ENCODE measurements at regions not wholly inside any gene's neighbourhood (a gene's known extent, or its start where the extent isn't known, plus 50 kb on each side); places are given as distances from the start of the nearest gene placed in this dataset.

- Mint-ChIP-seq H3K4me3 (no peak overlapping the region), H3K9me3 (no peaks in the 10 kb centered on the region), H3K27ac (no peak overlapping the region), H3K27me3 (peaks cover 11% of the 10 kb centered on the region), H3K36me3 (no peaks in the 10 kb centered on the region), H3K4me1 (no peaks in the 10 kb centered on the region)
- DNase-seq (ENCODE audit: low spot score in 2 of 2) (no peak), ATAC-seq (ENCODE audit: low read depth) (no peak)
Observed at GRCh38 chr2:30034052-30034775, 112.6 kb upstream of the YPEL5 start.

GRCh38 chr2:30037016-30037415, 109.8 kb upstream of the YPEL5 start:
- Mint-ChIP-seq H3K4me3 (no peak overlapping the region), H3K4me1 (no peaks in the 10 kb centered on the region), H3K27me3 (peaks cover 6% of the 10 kb centered on the region), H3K36me3 (no peaks in the 10 kb centered on the region), H3K9me3 (no peaks in the 10 kb centered on the region), H3K27ac (no peak overlapping the region)
- ATAC-seq (ENCODE audit: low read depth) = no peak
- DNase-seq (ENCODE audit: low spot score in 2 of 2) = no peak

- H3K36me3 Mint-ChIP-seq = no peaks in the 10 kb centered on the region
- no peak overlapping the region for H3K27ac Mint-ChIP-seq
- H3K9me3 Mint-ChIP-seq = no peaks in the 10 kb centered on the region
- no peaks in the 10 kb centered on the region for H3K4me1 Mint-ChIP-seq
- H3K4me3 Mint-ChIP-seq = no peak overlapping the region
- DNase-seq (ENCODE audit: low spot score in 2 of 2) (no peak), ATAC-seq (ENCODE audit: low read depth) (no peak)
- peaks cover 6% of the 10 kb centered on the region for H3K27me3 Mint-ChIP-seq
Observed at GRCh38 chr2:30038419-30038818, 108.4 kb upstream of the YPEL5 start.

DNA sequence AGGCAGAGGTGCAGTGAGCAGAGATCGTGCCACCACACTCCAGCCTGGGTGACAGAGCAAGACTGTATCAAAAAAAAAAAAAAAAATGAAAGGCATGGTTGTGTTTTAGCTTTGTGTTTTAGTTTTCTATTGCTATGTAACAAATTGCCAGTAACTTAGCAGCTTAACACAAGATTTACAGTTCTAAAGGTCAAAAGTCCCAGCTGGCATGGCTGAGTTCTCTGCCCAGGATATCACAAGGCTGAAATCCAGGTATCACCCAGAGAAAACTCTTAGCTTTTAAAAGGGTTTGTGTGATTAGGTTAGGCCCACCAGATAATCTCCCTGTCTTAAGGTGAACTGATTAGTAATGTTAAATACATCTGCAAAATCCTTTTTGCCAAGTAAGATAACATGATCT, 107.7 kb upstream of the YPEL5 start:
- no peak for ATAC-seq (ENCODE audit: low read depth)
- H3K27me3 Mint-ChIP-seq = peaks cover 2% of the 10 kb centered on the region

GRCh38 chr2:30040147-30040546, 106.7 kb upstream of the YPEL5 start:
- DNase-seq (ENCODE audit: low spot score in 2 of 2) = no peak
- Mint-ChIP-seq H3K36me3 (no peaks in the 10 kb centered on the region), H3K4me3 (no peak overlapping the region), H3K4me1 (no peaks in the 10 kb centered on the region), H3K9me3 (no peaks in the 10 kb centered on the region), H3K27ac (no peak overlapping the region), H3K27me3 (peaks cover 2% of the 10 kb centered on the region)
- ATAC-seq (ENCODE audit: low read depth) = no peak

More for the DNA sequence above, 107.7 kb upstream of the YPEL5 start:
- no peak overlapping the region for H3K27ac Mint-ChIP-seq
- H3K9me3 Mint-ChIP-seq = no peaks in the 10 kb centered on the region
- H3K4me3 Mint-ChIP-seq = no peak overlapping the region
- DNase-seq (ENCODE audit: low spot score in 2 of 2) = no peak
- H3K4me1 Mint-ChIP-seq = no peaks in the 10 kb centered on the region
- H3K36me3 Mint-ChIP-seq = no peaks in the 10 kb centered on the region

DNA sequence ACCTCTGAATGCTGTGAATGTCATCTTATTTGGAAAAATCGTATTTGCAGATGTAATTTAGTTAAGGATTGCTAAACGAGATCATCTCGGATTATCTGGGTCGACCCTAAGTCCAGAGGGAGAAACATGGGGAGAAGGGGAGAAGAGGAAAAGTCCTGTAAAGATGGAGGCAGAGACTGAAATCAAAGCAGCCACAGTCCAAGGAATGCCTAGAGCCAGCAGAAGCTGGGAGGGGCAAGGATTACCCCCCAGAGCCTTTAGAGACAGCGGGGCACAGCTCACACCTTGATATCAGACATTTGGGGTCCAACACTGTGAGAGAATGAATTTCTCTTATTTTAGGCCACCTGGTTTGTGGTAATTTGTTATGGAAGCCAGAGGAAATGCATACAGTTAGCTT, 104.9 kb upstream of the YPEL5 start:
- Mint-ChIP-seq H3K9me3 (no peaks in the 10 kb centered on the region), H3K27me3 (peaks cover 7% of the 10 kb centered on the region), H3K4me3 (no peak overlapping the region)

DNA sequence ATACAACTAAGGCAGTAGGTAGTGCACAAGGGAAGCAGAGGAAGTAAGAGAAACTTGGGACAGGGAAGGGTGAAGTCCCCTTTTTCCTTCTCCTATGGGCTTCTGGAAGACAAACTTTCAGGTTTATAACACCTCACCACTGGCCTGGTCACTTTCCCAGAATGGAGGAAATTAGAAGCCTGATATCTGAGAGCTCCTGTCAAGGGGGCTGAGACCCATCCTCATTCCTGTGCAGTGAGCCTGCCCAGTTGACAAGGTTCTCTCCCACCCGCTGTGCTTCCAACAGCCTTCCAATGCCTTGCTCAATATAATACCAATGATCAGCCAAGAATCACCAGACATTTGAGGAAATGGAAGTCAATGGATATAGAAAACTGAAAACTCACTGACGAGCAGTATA, 100.4 kb upstream of the YPEL5 start:
- Mint-ChIP-seq H3K36me3 (no peaks in the 10 kb centered on the region), H3K27ac (no peak overlapping the region), H3K9me3 (no peaks in the 10 kb centered on the region), H3K4me1 (no peaks in the 10 kb centered on the region), H3K27me3 (peaks cover 9% of the 10 kb centered on the region), H3K4me3 (no peak overlapping the region)
- no peak for ATAC-seq (ENCODE audit: low read depth)
- no peak for DNase-seq (ENCODE audit: low spot score in 2 of 2)

More for the DNA sequence above, 104.9 kb upstream of the YPEL5 start:
- no peak overlapping the region for H3K27ac Mint-ChIP-seq
- no peaks in the 10 kb centered on the region for H3K4me1 Mint-ChIP-seq
- DNase-seq (ENCODE audit: low spot score in 2 of 2) = no peak
- H3K36me3 Mint-ChIP-seq = no peaks in the 10 kb centered on the region
- ATAC-seq (ENCODE audit: low read depth) = no peak

DNA sequence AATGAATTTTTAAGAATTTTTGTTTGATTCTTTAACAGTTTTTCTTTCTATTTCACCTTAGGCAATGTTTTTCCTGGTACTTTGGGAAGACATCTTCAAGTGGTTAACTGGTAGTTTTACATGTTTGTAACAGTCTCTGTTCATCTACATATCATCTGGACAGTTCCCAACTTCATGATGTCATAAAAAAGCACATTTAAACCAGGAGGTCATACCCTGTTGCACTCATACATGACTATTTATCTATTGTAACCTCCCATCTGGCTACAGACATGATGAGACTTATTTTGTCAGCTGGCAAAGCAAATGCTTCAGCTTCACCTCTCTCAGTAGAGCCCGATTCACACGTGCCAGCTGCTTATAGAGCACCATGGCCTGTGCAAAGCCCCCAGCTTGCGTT, 99.8 kb upstream of the YPEL5 start:
- Mint-ChIP-seq H3K9me3 (no peaks in the 10 kb centered on the region), H3K4me1 (no peaks in the 10 kb centered on the region), H3K36me3 (no peaks in the 10 kb centered on the region), H3K4me3 (no peak overlapping the region), H3K27me3 (peaks cover 9% of the 10 kb centered on the region), H3K27ac (no peak overlapping the region)
- DNase-seq (ENCODE audit: low spot score in 2 of 2) (no peak), ATAC-seq (ENCODE audit: low read depth) (no peak)

DNA sequence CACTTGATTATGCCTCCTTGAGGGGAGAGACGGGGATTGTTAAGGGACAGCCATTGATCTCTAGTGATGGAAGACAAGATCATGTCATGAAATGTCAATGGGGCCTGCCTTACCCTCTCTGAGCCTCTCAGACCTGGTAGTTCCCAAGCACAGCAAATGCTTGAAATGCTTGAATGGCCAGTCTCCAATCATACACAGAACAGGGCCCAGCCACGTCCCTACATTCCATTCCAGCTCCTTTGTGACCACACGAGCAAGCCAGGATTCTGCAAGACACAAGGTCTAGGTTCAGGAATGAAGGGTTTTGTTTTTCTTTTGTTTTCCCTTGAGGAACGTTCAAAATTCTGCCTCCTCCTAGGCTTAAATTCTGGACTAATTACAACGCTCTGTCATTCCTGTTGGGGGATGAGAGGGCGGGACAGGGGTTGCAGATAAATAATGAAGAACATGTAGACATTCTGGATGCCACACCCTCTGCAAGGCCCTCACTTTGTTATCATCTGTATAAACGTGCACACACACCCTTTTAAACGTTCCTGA, 98.1 kb upstream of the YPEL5 start:
- Mint-ChIP-seq H3K4me3 (no peak overlapping the region), H3K27ac (no peak overlapping the region), H3K36me3 (no peaks in the 10 kb centered on the region), H3K9me3 (no peaks in the 10 kb centered on the region), H3K27me3 (peaks cover 11% of the 10 kb centered on the region), H3K4me1 (no peaks in the 10 kb centered on the region)
- DNase-seq (ENCODE audit: low spot score in 2 of 2) (no peak), ATAC-seq (ENCODE audit: low read depth) (no peak)

GRCh38 chr2:30055548-30055947, 91.3 kb upstream of the YPEL5 start:
- Mint-ChIP-seq H3K4me1 (no peaks in the 10 kb centered on the region), H3K27me3 (peaks cover 17% of the 10 kb centered on the region), H3K9me3 (no peaks in the 10 kb centered on the region), H3K4me3 (no peak overlapping the region), H3K36me3 (no peaks in the 10 kb centered on the region), H3K27ac (no peak overlapping the region)
- ATAC-seq (ENCODE audit: low read depth) = no peak
- no peak for DNase-seq (ENCODE audit: low spot score in 2 of 2)

- Mint-ChIP-seq H3K27ac (no peak overlapping the region), H3K36me3 (peaks cover 4% of the 10 kb centered on the region), H3K4me1 (no peaks in the 10 kb centered on the region), H3K27me3 (peaks cover 19% of the 10 kb centered on the region), H3K4me3 (no peak overlapping the region), H3K9me3 (peaks cover 19% of the 10 kb centered on the region)
- DNase-seq (ENCODE audit: low spot score in 2 of 2) (no peak), ATAC-seq (ENCODE audit: low read depth) (no peak)
Observed at GRCh38 chr2:30060562-30060961, 86.2 kb upstream of the YPEL5 start.

- DNase-seq (ENCODE audit: low spot score in 2 of 2) (no peak), ATAC-seq (ENCODE audit: low read depth) (no peak)
- H3K36me3 Mint-ChIP-seq = peaks cover 7% of the 10 kb centered on the region
- H3K4me1 Mint-ChIP-seq = no peaks in the 10 kb centered on the region
- H3K27ac Mint-ChIP-seq = no peak overlapping the region
- H3K9me3 Mint-ChIP-seq = peaks cover 16% of the 10 kb centered on the region
- no peak overlapping the region for H3K4me3 Mint-ChIP-seq
- H3K27me3 Mint-ChIP-seq = peaks cover 22% of the 10 kb centered on the region
Observed at GRCh38 chr2:30068067-30068466, 78.7 kb upstream of the YPEL5 start.

GRCh38 chr2:30072250-30072842, 74.5 kb upstream of the YPEL5 start:
- H3K4me1 Mint-ChIP-seq = no peaks in the 10 kb centered on the region
- no peaks in the 10 kb centered on the region for H3K9me3 Mint-ChIP-seq
- H3K27ac Mint-ChIP-seq = no peak overlapping the region
- ATAC-seq (ENCODE audit: low read depth) (peak; percentile 82), DNase-seq (ENCODE audit: low spot score in 2 of 2) (peak; percentile 35 to 52)
- no peaks in the 10 kb centered on the region for H3K36me3 Mint-ChIP-seq
- H3K4me3 Mint-ChIP-seq = no peak overlapping the region
- H3K27me3 Mint-ChIP-seq = peaks cover 27% of the 10 kb centered on the region

DNA sequence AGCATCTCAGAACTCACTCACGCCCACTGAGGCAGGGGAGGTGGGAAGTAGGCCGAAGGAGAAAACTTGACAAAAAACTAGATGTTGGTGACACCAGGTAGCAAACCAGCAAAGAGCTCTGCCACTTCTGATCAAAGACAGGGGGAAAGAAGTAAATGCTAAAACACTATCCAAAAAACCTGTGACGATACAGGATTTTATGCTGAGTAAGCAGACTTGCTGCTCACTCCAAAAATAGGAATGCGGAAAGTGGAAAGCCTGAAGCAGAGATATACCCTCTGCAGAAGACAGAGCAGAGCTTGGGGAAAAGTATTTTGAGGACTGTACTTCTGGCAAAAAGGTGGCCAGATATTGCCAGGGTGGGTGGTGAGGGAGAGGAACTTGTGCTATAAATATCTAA, 73.3 kb upstream of the YPEL5 start:
- H3K27ac Mint-ChIP-seq = no peak overlapping the region
- H3K27me3 Mint-ChIP-seq = peaks cover 29% of the 10 kb centered on the region
- no peaks in the 10 kb centered on the region for H3K9me3 Mint-ChIP-seq
- no peak for ATAC-seq (ENCODE audit: low read depth)
- no peaks in the 10 kb centered on the region for H3K36me3 Mint-ChIP-seq
- DNase-seq (ENCODE audit: low spot score in 2 of 2) = no peak
- no peak overlapping the region for H3K4me3 Mint-ChIP-seq
- no peaks in the 10 kb centered on the region for H3K4me1 Mint-ChIP-seq

- no peak for ATAC-seq (ENCODE audit: low read depth)
Observed at GRCh38 chr2:30074023-30074422, 72.8 kb upstream of the YPEL5 start.

More at GRCh38 chr2:30074023-30074422, 72.8 kb upstream of the YPEL5 start:
- Mint-ChIP-seq H3K27ac (no peak overlapping the region), H3K36me3 (no peaks in the 10 kb centered on the region), H3K9me3 (no peaks in the 10 kb centered on the region), H3K4me3 (no peak overlapping the region), H3K4me1 (no peaks in the 10 kb centered on the region), H3K27me3 (peaks cover 28% of the 10 kb centered on the region)
- DNase-seq (ENCODE audit: low spot score in 2 of 2) = no peak
